HG03064 (cell line): ENCODE measurements at regions not wholly inside any gene's neighbourhood (a gene's known extent, or its start where the extent isn't known, plus 50 kb on each side); places are given as distances from the start of the nearest gene placed in this dataset.
"Not testable (repeated sequence)": the region's sequence is repeated elsewhere in the genome, so short reads cannot be mapped to it uniquely, and the experiment has no call there.

ENCODE experiments used
- ATAC-seq: cut with Tn5 transposase; IDR thresholded peaks from one replicate; pipeline ENCODE4 v1.9.1; 2021; ENCODE audit warnings: low read depth; ENCODE audit not compliant: unreplicated experiment

- no peak for ATAC-seq
Observed at GRCh38 chr9:90449213-90449925, 193.3 kb downstream of the DIRAS2 start.

- ATAC-seq, result no peak
Observed at GRCh38 chr9:90451804-90452203, 190.8 kb downstream of the DIRAS2 start.

- ATAC-seq, result no peak
Observed at GRCh38 chr9:90455316-90455715, 187.3 kb downstream of the DIRAS2 start.

GRCh38 chr9:90457386-90458190 lies 185.0 kb downstream of the DIRAS2 start:
- no peak for ATAC-seq

- no peak for ATAC-seq
Observed at GRCh38 chr9:90458485-90458884, 184.1 kb downstream of the DIRAS2 start.

GRCh38 chr9:90459321-90459720 lies 183.3 kb downstream of the DIRAS2 start:
- no peak for ATAC-seq

GRCh38 chr9:90460220-90460619 lies 182.4 kb downstream of the DIRAS2 start:
- ATAC-seq, result no peak

- ATAC-seq, result no peak
Observed at GRCh38 chr9:90464978-90465377, 177.6 kb downstream of the DIRAS2 start.

GRCh38 chr9:90466441-90466840 lies 176.2 kb downstream of the DIRAS2 start:
- no peak for ATAC-seq

GRCh38 chr9:90469435-90469834 lies 173.2 kb downstream of the DIRAS2 start:
- no peak for ATAC-seq

GRCh38 chr9:90469865-90470387 lies 172.7 kb downstream of the DIRAS2 start:
- no peak for ATAC-seq

- no peak for ATAC-seq
Observed at GRCh38 chr9:90476058-90476457, 166.6 kb downstream of the DIRAS2 start.

GRCh38 chr9:90477535-90477934 lies 165.1 kb downstream of the DIRAS2 start:
- no peak for ATAC-seq

GRCh38 chr9:90478821-90479220 lies 163.8 kb downstream of the DIRAS2 start:
- ATAC-seq, result no peak

GRCh38 chr9:90485028-90485427 lies 157.6 kb downstream of the DIRAS2 start:
- no peak for ATAC-seq

- ATAC-seq, result no peak
Observed at GRCh38 chr9:90489066-90489465, 153.6 kb downstream of the DIRAS2 start.

- ATAC-seq, result no peak
Observed at GRCh38 chr9:90499761-90500160, 142.9 kb downstream of the DIRAS2 start.

- ATAC-seq, result no peak
Observed at GRCh38 chr9:90502134-90502533, 140.5 kb downstream of the DIRAS2 start.

- ATAC-seq, result no peak
Observed at GRCh38 chr9:90504486-90504885, 138.1 kb downstream of the DIRAS2 start.

- no peak for ATAC-seq
Observed at GRCh38 chr9:90505695-90506094, 136.9 kb downstream of the DIRAS2 start.

GRCh38 chr9:90506402-90506801 lies 136.2 kb downstream of the DIRAS2 start:
- not testable (repeated sequence) for ATAC-seq

GRCh38 chr9:90507621-90508020 lies 135.0 kb downstream of the DIRAS2 start:
- no peak for ATAC-seq
